H1 (cell line): ENCODE measurements at regions not wholly inside any gene's neighbourhood (a gene's known extent, or its start where the extent isn't known, plus 50 kb on each side); places are given as distances from the start of the nearest gene placed in this dataset.

Source experiments
- GTF2F1 ChIP-seq: IDR thresholded peaks from 2 replicates; pipeline ENCODE4 v1.6.1; 2012; ENCODE audit warnings: low read depth, low read length, improper control_type of control experiment, borderline replicate concordance
- SP2 ChIP-seq: IDR thresholded peaks from 2 replicates; pipeline ENCODE4 v1.6.1; 2012; ENCODE audit warnings: mild to moderate bottlenecking, low read length, inconsistent platforms
- TF ChIP-seq, protein P1 (sequence below): IDR thresholded peaks from 2 replicates; pipeline ENCODE4 v1.6.1; 2011; ENCODE audit warnings: low read length, improper control_type of control experiment

DNA sequence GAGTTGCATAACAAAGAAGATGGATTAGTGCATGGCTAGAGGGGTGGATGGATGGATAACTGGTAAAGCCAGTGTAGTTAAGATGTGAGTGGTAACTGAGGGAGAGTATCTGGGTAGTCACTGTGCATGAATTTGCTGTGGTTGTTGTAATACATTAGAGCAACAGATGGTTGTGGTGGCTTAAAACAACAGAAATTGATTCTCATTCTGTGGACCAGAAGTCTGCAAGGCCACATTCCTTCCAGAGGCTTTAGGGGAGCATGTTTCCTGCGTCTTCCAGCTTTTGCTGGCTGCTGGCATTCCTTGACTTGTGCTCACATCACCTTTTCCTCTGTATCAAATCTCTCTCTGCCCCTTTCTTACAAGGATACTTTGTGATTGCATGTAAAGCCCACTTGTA is 155.4 kb downstream of the ASB1 start (continued):
- TF ChIP-seq GTF2F1 (no peak), SP2 (no peak)
- TF ChIP-seq, protein P1, sequence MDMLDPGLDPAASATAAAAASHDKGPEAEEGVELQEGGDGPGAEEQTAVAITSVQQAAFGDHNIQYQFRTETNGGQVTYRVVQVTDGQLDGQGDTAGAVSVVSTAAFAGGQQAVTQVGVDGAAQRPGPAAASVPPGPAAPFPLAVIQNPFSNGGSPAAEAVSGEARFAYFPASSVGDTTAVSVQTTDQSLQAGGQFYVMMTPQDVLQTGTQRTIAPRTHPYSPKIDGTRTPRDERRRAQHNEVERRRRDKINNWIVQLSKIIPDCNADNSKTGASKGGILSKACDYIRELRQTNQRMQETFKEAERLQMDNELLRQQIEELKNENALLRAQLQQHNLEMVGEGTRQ = no peak
